Glutamatergic neuron (in vitro differentiated cells): ENCODE measurements at regions not wholly inside any gene's neighbourhood (a gene's known extent, or its start where the extent isn't known, plus 50 kb on each side); places are given as distances from the start of the nearest gene placed in this dataset.

Experiments used
- DNase-seq: peaks from one replicate; pipeline ENCODE4 v3.0.0; 2022
- H3K27ac Mint-ChIP-seq: one replicate; pipeline ENCODE4 v1.8.0; 2020; ENCODE audit warnings: mild to moderate bottlenecking, mixed read lengths, inconsistent platforms; ENCODE audit not compliant: unreplicated experiment
- H3K27me3 Mint-ChIP-seq: one replicate; pipeline ENCODE4 v1.8.0; 2020; ENCODE audit warnings: mild to moderate bottlenecking, moderate library complexity, mixed read lengths, inconsistent platforms; ENCODE audit not compliant: unreplicated experiment
- H3K36me3 Mint-ChIP-seq: one replicate; pipeline ENCODE4 v1.8.0; 2020; ENCODE audit warnings: mild to moderate bottlenecking, mixed read lengths, inconsistent platforms; ENCODE audit not compliant: unreplicated experiment
- H3K4me1 Mint-ChIP-seq: one replicate; pipeline ENCODE4 v1.8.0; 2020; ENCODE audit warnings: mild to moderate bottlenecking, low read depth, mixed read lengths, inconsistent platforms; ENCODE audit not compliant: unreplicated experiment
- H3K4me3 Mint-ChIP-seq: one replicate; pipeline ENCODE4 v1.8.0; 2020; ENCODE audit warnings: mild to moderate bottlenecking, mixed read lengths, inconsistent platforms; ENCODE audit not compliant: unreplicated experiment
- H3K9me3 Mint-ChIP-seq: one replicate; pipeline ENCODE4 v1.8.0; 2020; ENCODE audit warnings: mild to moderate bottlenecking, moderate library complexity, mixed read lengths, inconsistent platforms; ENCODE audit not compliant: unreplicated experiment
- TF ChIP-seq, protein P1 (sequence below): fragments of 200-600 bp; sonication (generic); IDR thresholded peaks from one replicate; pipeline ENCODE4 v1.5.0; 2021; ENCODE audit not compliant: partially characterized antibody, unreplicated experiment

DNA sequence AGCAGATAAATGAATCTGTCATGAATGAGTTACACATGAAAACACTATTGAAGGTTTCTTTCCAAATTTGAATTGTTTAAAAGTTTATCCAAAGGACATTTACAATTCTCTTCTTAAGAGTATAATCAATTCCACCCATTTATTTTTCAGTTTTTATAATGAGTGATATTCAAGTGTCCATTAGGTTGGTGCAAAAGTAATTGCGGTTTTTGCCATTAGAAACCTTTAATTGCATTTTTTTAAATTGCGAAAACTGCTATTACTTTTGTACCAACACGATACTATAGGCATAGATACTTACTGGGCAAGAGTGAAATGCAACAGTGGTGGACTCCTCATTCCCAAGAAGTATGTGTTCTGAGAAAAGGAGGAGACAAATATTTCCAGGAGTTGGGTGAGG, 422.7 kb upstream of the MON1B start:
- H3K27ac Mint-ChIP-seq: no peak overlapping the region
- peaks cover 3% of the 10 kb centered on the region for H3K27me3 Mint-ChIP-seq
- no peaks in the 10 kb centered on the region for H3K36me3 Mint-ChIP-seq
- DNase-seq: no peak
- TF ChIP-seq, protein P1, sequence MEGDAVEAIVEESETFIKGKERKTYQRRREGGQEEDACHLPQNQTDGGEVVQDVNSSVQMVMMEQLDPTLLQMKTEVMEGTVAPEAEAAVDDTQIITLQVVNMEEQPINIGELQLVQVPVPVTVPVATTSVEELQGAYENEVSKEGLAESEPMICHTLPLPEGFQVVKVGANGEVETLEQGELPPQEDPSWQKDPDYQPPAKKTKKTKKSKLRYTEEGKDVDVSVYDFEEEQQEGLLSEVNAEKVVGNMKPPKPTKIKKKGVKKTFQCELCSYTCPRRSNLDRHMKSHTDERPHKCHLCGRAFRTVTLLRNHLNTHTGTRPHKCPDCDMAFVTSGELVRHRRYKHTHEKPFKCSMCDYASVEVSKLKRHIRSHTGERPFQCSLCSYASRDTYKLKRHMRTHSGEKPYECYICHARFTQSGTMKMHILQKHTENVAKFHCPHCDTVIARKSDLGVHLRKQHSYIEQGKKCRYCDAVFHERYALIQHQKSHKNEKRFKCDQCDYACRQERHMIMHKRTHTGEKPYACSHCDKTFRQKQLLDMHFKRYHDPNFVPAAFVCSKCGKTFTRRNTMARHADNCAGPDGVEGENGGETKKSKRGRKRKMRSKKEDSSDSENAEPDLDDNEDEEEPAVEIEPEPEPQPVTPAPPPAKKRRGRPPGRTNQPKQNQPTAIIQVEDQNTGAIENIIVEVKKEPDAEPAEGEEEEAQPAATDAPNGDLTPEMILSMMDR: no peak
- no peak overlapping the region for H3K4me3 Mint-ChIP-seq
- H3K9me3 Mint-ChIP-seq: peaks cover 2% of the 10 kb centered on the region
- H3K4me1 Mint-ChIP-seq: no peaks in the 10 kb centered on the region

DNA sequence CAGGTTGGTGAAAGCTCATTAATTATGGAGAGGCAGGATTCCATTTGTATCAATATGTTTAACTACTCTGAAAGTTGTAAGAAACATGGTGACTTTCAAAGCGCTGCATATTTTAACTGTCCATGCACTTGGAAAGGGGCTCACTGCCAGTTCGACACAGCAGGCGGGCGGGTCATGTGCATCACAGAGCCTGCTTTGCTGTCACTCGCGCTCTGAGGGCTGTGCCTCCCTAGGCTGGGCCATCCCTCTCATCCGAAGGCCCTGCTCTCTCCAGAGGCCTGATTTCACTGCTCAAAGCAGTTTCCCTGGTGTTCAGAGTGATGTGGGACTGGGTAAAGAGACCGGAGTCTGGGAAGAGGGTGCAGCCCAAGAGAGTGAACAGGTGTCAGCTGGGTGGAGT, 422.0 kb upstream of the MON1B start:
- no peak for DNase-seq
- peaks cover 3% of the 10 kb centered on the region for H3K27me3 Mint-ChIP-seq
- H3K36me3 Mint-ChIP-seq: no peaks in the 10 kb centered on the region
- no peaks in the 10 kb centered on the region for H3K4me1 Mint-ChIP-seq
- H3K9me3 Mint-ChIP-seq: peaks cover 2% of the 10 kb centered on the region
- TF ChIP-seq, protein P1: no peak
- H3K4me3 Mint-ChIP-seq: no peak overlapping the region
- H3K27ac Mint-ChIP-seq: no peak overlapping the region

DNA sequence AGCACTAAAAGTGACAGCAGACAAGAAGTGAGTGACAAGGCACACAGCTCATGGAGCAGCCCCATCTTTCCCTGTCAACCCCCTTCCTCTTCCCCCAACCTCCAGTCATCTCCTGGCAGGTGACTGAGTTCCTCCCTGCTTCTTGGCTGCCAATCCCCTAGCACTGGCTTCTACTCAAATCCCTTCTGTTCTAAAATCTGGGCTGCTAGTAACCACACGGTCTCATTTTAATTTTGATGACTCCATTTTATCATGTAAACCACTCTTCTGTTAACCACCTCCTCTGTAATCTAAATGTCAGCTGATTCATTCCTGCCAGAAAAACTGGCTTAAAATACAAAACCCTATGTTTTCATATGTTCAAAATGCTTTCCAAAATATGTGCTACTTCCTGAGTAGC, 419.8 kb upstream of the MON1B start:
- H3K27me3 Mint-ChIP-seq: peaks cover 3% of the 10 kb centered on the region
- TF ChIP-seq, protein P1: no peak
- no peaks in the 10 kb centered on the region for H3K36me3 Mint-ChIP-seq
- H3K4me1 Mint-ChIP-seq: no peaks in the 10 kb centered on the region
- DNase-seq: no peak
- no peaks in the 10 kb centered on the region for H3K9me3 Mint-ChIP-seq
- no peak overlapping the region for H3K4me3 Mint-ChIP-seq
- H3K27ac Mint-ChIP-seq: no peak overlapping the region

DNA sequence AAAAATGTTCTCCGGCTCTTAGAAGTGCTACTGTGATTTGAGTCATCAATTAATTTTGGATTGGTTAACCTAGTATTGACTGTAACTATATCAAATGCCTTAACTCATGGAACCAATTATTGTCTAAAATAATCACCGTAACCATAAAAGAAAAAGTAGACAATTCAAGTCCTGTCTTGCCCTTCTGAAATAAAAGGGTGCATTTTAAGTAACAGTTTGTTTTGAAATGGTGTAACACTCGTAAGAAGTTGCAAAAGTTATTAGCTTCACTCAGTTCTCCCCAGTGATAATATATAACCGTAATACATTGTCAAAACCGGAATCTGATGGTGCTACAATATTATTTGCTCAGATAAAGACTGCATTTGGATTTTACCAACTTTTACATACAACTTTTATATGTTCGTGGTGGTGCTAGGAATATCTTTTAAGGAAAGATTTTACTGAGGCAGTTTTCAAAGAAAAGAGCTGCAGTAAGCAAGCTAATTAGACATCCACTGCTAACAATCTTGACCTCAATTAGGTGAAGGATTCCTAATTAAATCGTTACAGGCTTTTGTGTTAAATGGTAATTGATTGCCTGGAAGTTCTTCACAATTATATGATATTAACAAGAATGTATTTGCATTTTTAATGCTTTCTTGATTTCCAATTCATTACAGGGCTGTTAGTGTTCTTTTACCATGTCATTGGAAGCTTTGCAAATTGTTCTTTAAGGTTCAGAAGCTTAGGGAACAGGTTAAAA, 413.1 kb upstream of the MON1B start:
- Mint-ChIP-seq H3K4me1 (no peaks in the 10 kb centered on the region), H3K36me3 (no peaks in the 10 kb centered on the region), H3K27ac (no peak overlapping the region), H3K27me3 (no peaks in the 10 kb centered on the region), H3K9me3 (no peaks in the 10 kb centered on the region), H3K4me3 (no peak overlapping the region)
- no peak for DNase-seq
- TF ChIP-seq, protein P1: no peak

DNA sequence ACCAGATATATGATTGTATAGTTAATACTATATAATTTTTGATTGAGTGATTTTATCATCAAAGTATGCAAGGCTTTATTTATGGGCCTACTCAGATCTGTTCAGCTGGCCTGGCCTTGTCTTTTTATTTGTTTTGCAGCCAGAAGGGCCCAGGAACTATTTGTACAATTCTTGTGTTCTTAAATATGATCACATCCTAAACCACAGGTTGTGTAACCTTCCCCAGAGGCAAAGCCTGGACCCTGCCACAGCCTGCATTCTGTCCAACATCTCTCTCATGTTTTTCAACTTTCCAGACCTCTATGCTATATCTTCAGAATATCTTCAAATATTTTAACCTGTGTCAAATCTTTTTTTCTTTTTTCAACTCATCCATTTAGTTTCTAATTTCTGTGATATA, 410.4 kb upstream of the MON1B start:
- no peak for DNase-seq
- Mint-ChIP-seq H3K27ac (no peak overlapping the region), H3K36me3 (no peaks in the 10 kb centered on the region), H3K27me3 (no peaks in the 10 kb centered on the region), H3K4me3 (no peak overlapping the region), H3K9me3 (no peaks in the 10 kb centered on the region), H3K4me1 (no peaks in the 10 kb centered on the region)
- TF ChIP-seq, protein P1: no peak
